NCI-H2171 (cell line): ENCODE measurements at regions not wholly inside any gene's neighbourhood (a gene's known extent, or its start where the extent isn't known, plus 50 kb on each side); places are given as distances from the start of the nearest gene placed in this dataset.

Source experiments
- DNase-seq: peaks from one replicate; lab custom pipeline; 2025; lab: John Stamatoyannopoulos, UW

GRCh38 chr1:94325377-94326302, 88.3 kb upstream of the ARHGAP29 start:
- DNase-seq, result no peak

- DNase-seq, result no peak
Measured at GRCh38 chr1:94324178-94324544, 86.8 kb upstream of the ARHGAP29 start.

GRCh38 chr1:94323311-94324177, 86.2 kb upstream of the ARHGAP29 start:
- DNase-seq, result no peak

GRCh38 chr1:94322696-94323095, 85.3 kb upstream of the ARHGAP29 start:
- no peak for DNase-seq

- DNase-seq, result no peak
Measured at GRCh38 chr1:94321662-94322061, 84.3 kb upstream of the ARHGAP29 start.

GRCh38 chr1:94319319-94320102, 82.1 kb upstream of the ARHGAP29 start:
- DNase-seq, result no peak

GRCh38 chr1:94318505-94319030, 81.2 kb upstream of the ARHGAP29 start:
- DNase-seq, result no peak

GRCh38 chr1:94317790-94318188, 80.4 kb upstream of the ARHGAP29 start:
- no peak for DNase-seq

GRCh38 chr1:94316836-94317789, 79.7 kb upstream of the ARHGAP29 start:
- DNase-seq, result no peak

GRCh38 chr1:94316183-94316582, 78.8 kb upstream of the ARHGAP29 start:
- DNase-seq, result no peak

- DNase-seq, result no peak
Measured at GRCh38 chr1:94315552-94316116, 78.2 kb upstream of the ARHGAP29 start.

GRCh38 chr1:94314222-94314858, 77.0 kb upstream of the ARHGAP29 start:
- DNase-seq, result no peak

- DNase-seq, result no peak
Measured at GRCh38 chr1:94310570-94311270, 73.3 kb upstream of the ARHGAP29 start.

GRCh38 chr1:94309829-94310569, 72.6 kb upstream of the ARHGAP29 start:
- no peak for DNase-seq

GRCh38 chr1:94309216-94309615, 71.8 kb upstream of the ARHGAP29 start:
- no peak for DNase-seq

GRCh38 chr1:94306521-94306920, 69.1 kb upstream of the ARHGAP29 start:
- no peak for DNase-seq

GRCh38 chr1:94305704-94306103, 68.3 kb upstream of the ARHGAP29 start:
- DNase-seq, result no peak

- DNase-seq, result no peak
Measured at GRCh38 chr1:94304553-94304952, 67.2 kb upstream of the ARHGAP29 start.

- no peak for DNase-seq
Measured at GRCh38 chr1:94303005-94303404, 65.6 kb upstream of the ARHGAP29 start.
